PC-9 (cell line): ENCODE measurements at regions not wholly inside any gene's neighbourhood (a gene's known extent, or its start where the extent isn't known, plus 50 kb on each side); places are given as distances from the start of the nearest gene placed in this dataset.

Experiments
- BruUV-seq: library from RNA; stranded (reverse); fragments of 400-500 nt; replicated peaks from 2 replicates; lab custom pipeline; 2021; lab: Mats Ljungman, UMichigan
- CTCF ChIA-PET: fragments of 300-600 bp; sonication (Branson Sonifier 250); formaldehyde crosslinking; loops from one replicate; lab custom pipeline; 2022; ENCODE audit warnings: antibody characterized with exemption; lab: Charles Lee
- POLR2A ChIA-PET: fragments of 300-600 bp; sonication (Branson Sonifier 250); formaldehyde crosslinking; loops from one replicate; lab custom pipeline; 2022; ENCODE audit warnings: antibody characterized with exemption; ENCODE audit not compliant: unreplicated experiment; lab: Charles Lee
- DNase-seq, 2 experiments: peaks; one replicate each; pipeline versions ENCODE4 v3.0.0 to v3.0.0-alpha.2; 2015 to 2022; ENCODE audit warnings: mixed read lengths in 1 of 2
- H2AFZ ChIP-seq: fragments of 200-600 bp; sonication (generic); 2 replicates; pipeline ENCODE4 v1.8.1; 2017; ENCODE audit warnings: antibody characterized with exemption
- H3F3A ChIP-seq: fragments of 200-600 bp; sonication (generic); 2 replicates; pipeline ENCODE4 v1.8.1; 2017; ENCODE audit warnings: antibody characterized with exemption, mild to moderate bottlenecking, low read depth; ENCODE audit not compliant: insufficient read depth
- H3K27ac ChIP-seq: fragments of 200-600 bp; sonication (generic); 2 replicates; pipeline ENCODE4 v1.6.1; 2016; ENCODE audit warnings: mixed run types
- H3K27me3 ChIP-seq: fragments of 200-600 bp; sonication (generic); 2 replicates; pipeline ENCODE4 v1.6.1; 2016; ENCODE audit warnings: low read depth, mixed run types; ENCODE audit not compliant: insufficient read depth
- H3K36me3 ChIP-seq: fragments of 200-600 bp; sonication (generic); 2 replicates; pipeline ENCODE4 v1.6.1; 2016; ENCODE audit warnings: low read depth, mixed run types
- H3K4me1 ChIP-seq: fragments of 200-600 bp; sonication (generic); replicated peaks from 2 replicates; pipeline ENCODE4 v1.6.1; 2016; ENCODE audit warnings: mixed run types; ENCODE audit not compliant: insufficient read depth
- H3K4me2 ChIP-seq: fragments of 200-600 bp; sonication (generic); 2 replicates; pipeline ENCODE4 v1.6.1; 2017; ENCODE audit warnings: mixed run types
- H3K4me3 ChIP-seq: fragments of 200-600 bp; sonication (generic); 2 replicates; pipeline ENCODE4 v1.6.1; 2016; ENCODE audit warnings: mixed run types
- H3K79me2 ChIP-seq: fragments of 200-600 bp; sonication (generic); 2 replicates; pipeline ENCODE4 v1.6.1; 2017; ENCODE audit warnings: low read depth, mixed run types
- H3K9me2 ChIP-seq: fragments of 200-600 bp; sonication (generic); 2 replicates; pipeline ENCODE4 v1.8.1; 2017; ENCODE audit warnings: mild to moderate bottlenecking; ENCODE audit not compliant: insufficient read depth
- H3K9me3 ChIP-seq: fragments of 200-600 bp; sonication (generic); 2 replicates; pipeline ENCODE4 v1.8.1; 2016; ENCODE audit warnings: low read depth; ENCODE audit not compliant: insufficient read depth
- H4K20me1 ChIP-seq: fragments of 200-600 bp; sonication (generic); 2 replicates; pipeline ENCODE4 v1.8.1; 2017; ENCODE audit not compliant: insufficient read depth
- EZH2 ChIP-seq: fragments of 200-600 bp; sonication (generic); IDR thresholded peaks from 2 replicates; pipeline ENCODE4 v1.8.0; 2017; ENCODE audit warnings: antibody characterized with exemption, low read depth
- intact Hi-C: fragments of 100-400 bp; cut with micrococcal nuclease; formaldehyde crosslinking; loops from one replicate; pipeline ENCODE4 v1.10.0; 2022; ENCODE audit not compliant: unreplicated experiment
- TF ChIP-seq, protein P1 (sequence below): fragments of 200-600 bp; sonication (generic); conservative IDR thresholded peaks from 2 replicates; pipeline ENCODE4 v1.6.1; 2017; ENCODE audit warnings: mixed run types, antibody characterized with exemption, mild to moderate bottlenecking, moderate library complexity

GRCh38 chr18:40925071-40925541 lies 1029.9 kb upstream of the PIK3C3 start:
- no TSS peak for BruUV-seq
- ChIA-PET CTCF (no interaction called here), POLR2A (no interaction called here)
- Histone ChIP-seq H3K9me3 (no peaks in the 10 kb centered on the region), H3K79me2 (no peaks in the 10 kb centered on the region), H3F3A (no peaks in the 10 kb centered on the region), H3K4me1 (no peaks in the 10 kb centered on the region), H3K27me3 (no peaks in the 10 kb centered on the region), H4K20me1 (no peaks in the 10 kb centered on the region), H3K27ac (no peak overlapping the region), H3K4me3 (no peak overlapping the region), H2AFZ (no peak overlapping the region), H3K4me2 (no peak overlapping the region), H3K36me3 (no peaks in the 10 kb centered on the region), H3K9me2 (no peaks in the 10 kb centered on the region)
- no peak for DNase-seq
- intact Hi-C loops: no loop called here
- no peak for TF ChIP-seq EZH2
- TF ChIP-seq, protein P1, sequence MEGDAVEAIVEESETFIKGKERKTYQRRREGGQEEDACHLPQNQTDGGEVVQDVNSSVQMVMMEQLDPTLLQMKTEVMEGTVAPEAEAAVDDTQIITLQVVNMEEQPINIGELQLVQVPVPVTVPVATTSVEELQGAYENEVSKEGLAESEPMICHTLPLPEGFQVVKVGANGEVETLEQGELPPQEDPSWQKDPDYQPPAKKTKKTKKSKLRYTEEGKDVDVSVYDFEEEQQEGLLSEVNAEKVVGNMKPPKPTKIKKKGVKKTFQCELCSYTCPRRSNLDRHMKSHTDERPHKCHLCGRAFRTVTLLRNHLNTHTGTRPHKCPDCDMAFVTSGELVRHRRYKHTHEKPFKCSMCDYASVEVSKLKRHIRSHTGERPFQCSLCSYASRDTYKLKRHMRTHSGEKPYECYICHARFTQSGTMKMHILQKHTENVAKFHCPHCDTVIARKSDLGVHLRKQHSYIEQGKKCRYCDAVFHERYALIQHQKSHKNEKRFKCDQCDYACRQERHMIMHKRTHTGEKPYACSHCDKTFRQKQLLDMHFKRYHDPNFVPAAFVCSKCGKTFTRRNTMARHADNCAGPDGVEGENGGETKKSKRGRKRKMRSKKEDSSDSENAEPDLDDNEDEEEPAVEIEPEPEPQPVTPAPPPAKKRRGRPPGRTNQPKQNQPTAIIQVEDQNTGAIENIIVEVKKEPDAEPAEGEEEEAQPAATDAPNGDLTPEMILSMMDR: no peak

DNA sequence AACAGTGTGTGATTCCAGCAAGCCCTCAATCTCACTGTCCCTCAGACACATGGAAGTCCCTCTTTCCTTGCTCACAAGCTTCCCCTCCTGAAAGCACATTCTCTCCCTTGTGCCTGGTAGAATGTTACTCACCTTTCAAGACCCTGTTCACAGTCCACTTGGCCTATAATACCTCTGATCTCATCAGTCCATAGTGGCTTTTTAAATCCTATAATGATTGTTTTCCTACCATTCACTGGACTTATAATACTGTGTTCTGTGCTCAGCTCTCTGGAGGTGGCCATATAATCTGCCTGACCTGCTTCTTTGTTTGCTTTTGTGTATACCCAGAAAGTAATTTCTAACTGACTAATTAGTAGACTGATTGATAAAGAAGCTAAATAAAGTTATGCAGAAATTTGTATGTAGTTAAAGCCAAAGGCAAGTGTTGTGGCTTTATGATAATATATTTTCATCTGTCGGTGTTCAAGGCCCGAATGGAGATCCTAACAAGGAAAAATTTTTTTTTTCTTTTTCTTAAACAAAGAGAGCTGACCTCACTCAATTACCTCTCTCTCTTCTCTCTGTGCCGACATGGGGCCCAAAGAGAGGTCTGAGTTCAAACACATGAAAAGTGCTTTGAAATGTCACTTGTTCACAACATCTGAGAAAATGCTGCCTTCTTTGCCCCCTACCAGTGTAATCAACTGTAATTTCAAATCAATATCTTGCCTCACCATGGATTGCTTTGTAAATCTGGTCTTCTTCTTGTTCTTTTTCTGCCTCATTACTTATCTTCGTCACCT lies 1033.0 kb upstream of the PIK3C3 start:
- Histone ChIP-seq H3F3A (no peaks in the 10 kb centered on the region), H2AFZ (no peak overlapping the region), H3K36me3 (no peaks in the 10 kb centered on the region), H3K4me2 (no peak overlapping the region), H3K79me2 (no peaks in the 10 kb centered on the region), H3K4me3 (no peak overlapping the region), H3K9me3 (no peaks in the 10 kb centered on the region), H3K4me1 (no peaks in the 10 kb centered on the region), H3K9me2 (no peaks in the 10 kb centered on the region), H3K27ac (no peak overlapping the region), H3K27me3 (no peaks in the 10 kb centered on the region), H4K20me1 (no peaks in the 10 kb centered on the region)
- TF ChIP-seq EZH2: no peak
- TF ChIP-seq, protein P1: no peak
- CTCF ChIA-PET: no interaction called here
- DNase-seq: no peak
- intact Hi-C loops: no loop called here
- POLR2A ChIA-PET: no interaction called here
- BruUV-seq: no TSS peak

DNA sequence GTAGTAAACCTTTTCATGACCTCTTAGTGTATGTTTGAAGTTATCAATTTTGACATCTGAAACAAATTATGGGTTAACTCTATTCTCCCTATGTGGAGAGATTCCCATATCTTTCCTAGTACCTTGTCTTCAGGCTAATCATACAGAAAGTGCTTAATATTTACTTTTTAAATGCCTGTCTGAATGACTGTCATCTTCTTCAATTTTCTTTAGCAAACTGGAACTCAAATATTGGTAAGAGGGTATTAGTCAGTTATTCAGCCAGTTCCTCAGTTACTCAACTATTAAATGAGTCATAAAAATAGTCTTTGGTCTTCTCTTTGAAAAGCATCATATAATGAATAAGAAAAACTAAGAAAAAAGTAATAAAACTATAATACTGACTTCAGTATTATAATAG lies 1038.0 kb upstream of the PIK3C3 start:
- CTCF ChIA-PET: no interaction called here
- no peak for DNase-seq
- Histone ChIP-seq H3K9me2 (no peaks in the 10 kb centered on the region), H3K9me3 (no peaks in the 10 kb centered on the region), H3K27ac (no peak overlapping the region), H2AFZ (no peak overlapping the region), H3F3A (no peaks in the 10 kb centered on the region), H3K4me3 (no peak overlapping the region), H3K4me1 (no peaks in the 10 kb centered on the region), H3K4me2 (no peak overlapping the region), H3K36me3 (no peaks in the 10 kb centered on the region), H4K20me1 (no peaks in the 10 kb centered on the region), H3K27me3 (no peaks in the 10 kb centered on the region), H3K79me2 (no peaks in the 10 kb centered on the region)
- no TSS peak for BruUV-seq
- intact Hi-C loops: no loop called here
- POLR2A ChIA-PET: no interaction called here
- TF ChIP-seq, protein P1: no peak
- no peak for TF ChIP-seq EZH2
